ENCODE measurements at regions not wholly inside any gene's neighbourhood (a gene's known extent, or its start where the extent isn't known, plus 50 kb on each side); places are given as distances from the start of the nearest gene placed in this dataset.

GRCh38 chr6:170082531-170083187 lies 208.2 kb downstream of the DLL1 start:
- DNase-seq (ENCODE audit: low spot score) = no peak

DNA sequence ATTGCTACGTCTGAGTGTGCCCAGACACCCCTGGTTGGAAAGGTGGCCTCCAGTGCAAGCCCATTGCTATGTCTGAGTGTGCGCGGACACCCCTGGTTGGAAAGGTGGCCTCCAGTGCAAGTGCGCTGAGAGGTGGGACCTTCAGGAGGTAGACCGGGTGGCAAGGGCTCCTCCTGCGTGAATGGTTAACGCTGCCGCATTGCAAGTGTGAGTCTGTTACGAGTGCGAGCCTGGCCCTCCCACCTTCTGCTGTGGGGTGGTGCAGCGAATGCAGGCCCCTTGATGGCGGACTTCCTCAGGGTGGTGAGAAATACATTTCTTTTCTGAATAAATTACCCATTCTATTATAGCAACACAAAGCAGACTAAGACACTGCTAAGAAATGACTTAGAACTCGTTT lies 208.8 kb downstream of the DLL1 start:
- no peak for DNase-seq (ENCODE audit: low spot score)

GRCh38 chr6:170081556-170081955 lies 209.3 kb downstream of the DLL1 start:
- no peak for DNase-seq (ENCODE audit: low spot score)

DNA sequence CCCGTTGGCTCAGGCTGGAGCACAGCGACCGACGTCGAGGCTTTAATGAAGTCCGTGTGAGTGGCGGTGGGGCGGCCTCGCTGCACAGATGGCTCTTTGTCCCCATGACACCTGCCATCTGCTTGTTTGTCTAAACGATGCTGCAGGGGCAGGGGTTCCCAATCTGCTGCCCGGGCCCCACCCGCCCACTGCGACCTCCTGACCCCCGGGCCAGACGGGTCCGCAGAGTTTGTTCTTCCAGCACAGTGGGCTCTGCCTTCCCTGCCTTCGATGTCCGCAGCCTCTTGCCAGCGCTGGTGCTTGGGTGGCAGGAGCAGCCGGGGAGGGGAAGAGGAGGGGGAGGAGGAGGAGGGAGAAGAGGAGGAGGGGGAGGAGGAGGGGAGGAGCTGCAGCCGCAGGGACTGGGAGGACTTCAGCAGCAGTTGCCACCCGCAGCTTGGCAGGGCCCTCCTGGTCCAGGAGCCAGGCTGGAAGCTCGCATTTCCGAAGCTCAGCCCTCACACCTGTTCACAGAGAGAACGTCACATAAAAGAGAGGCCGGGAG lies 210.0 kb downstream of the DLL1 start:
- DNase-seq (ENCODE audit: low spot score) = no peak

GRCh38 chr6:170080169-170080827 lies 210.6 kb downstream of the DLL1 start:
- no peak for DNase-seq (ENCODE audit: low spot score)

DNA sequence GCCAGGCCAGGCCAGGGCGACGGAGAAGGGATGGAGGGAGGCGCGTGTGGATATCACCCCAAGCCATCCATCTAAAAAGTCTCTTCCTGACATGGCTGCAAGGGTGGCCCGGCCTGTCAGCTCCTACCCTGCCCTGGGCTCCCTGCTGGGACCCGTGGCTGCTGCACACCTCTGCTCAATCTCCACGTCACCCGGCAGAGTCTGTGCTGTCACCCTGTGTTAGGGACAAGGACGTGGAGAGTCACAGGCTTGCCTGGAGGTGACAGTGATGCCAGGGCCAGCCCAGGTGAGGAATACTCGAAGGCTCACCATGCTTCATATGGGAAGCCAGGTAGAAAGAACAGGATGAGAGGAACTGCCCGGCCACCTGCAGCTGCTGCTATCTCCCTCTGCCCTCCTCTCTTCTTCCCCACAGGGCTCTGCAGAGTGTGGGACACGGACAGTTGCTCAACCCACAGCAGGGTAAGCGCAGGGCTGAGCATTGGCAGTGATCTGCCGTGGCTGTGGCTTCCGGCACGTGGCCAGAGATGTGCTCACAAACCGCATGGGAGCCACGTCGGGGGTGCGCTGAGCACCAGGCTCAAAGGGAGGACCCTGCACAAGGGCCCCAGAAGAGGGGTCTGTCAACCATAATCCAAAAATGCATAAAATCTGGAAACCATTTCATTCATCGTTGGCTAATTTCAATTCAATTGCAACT lies 214.3 kb downstream of the DLL1 start:
- DNase-seq (ENCODE audit: low spot score) = no peak

GRCh38 chr6:170075659-170076223 lies 215.1 kb downstream of the DLL1 start:
- DNase-seq (ENCODE audit: low spot score) = no peak

DNA sequence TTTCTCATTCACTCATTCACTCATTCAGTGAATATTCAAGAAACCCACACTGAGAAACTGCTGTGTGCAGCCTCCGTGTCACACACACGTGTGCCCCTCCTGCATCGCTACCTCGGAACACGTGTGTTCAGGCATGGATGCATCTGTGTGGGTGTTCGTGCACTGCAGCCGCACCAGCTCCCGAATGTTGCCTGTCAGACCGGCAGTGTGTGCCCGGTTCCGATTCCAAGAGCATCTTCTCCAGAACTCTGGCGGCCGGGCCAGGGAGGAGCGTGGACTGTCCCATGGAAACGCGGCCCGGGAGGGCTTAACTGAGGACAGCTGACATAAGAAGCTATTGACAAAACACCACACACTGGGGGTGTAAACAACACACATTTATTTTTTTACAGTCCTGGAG lies 216.0 kb downstream of the DLL1 start:
- no peak for DNase-seq (ENCODE audit: low spot score)

DNA sequence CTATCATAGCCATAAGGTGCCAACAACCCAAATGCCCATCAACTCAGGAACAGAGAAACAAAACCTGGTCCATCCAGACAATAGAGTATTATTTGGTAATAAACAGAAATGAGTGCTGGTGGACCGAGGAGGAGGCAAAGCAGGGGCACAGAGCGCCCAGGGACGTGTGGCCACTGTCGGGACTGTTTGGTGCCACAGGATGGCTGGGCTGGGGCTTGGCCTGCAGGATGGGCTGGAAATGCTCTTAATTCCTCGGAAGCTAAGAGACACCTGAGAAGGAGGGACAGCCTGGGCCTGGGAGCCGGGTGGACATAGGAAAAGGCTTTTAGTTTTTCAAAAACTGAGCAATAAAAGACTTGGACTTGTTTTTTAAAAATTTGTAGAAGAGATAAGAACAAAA lies 216.4 kb downstream of the DLL1 start:
- no peak for DNase-seq (ENCODE audit: low spot score)

GRCh38 chr6:170073846-170074245 lies 217.0 kb downstream of the DLL1 start:
- DNase-seq (ENCODE audit: low spot score) = no peak

- no peak for DNase-seq (ENCODE audit: low spot score)
Observed at GRCh38 chr6:170072246-170072645, 218.6 kb downstream of the DLL1 start.

DNA sequence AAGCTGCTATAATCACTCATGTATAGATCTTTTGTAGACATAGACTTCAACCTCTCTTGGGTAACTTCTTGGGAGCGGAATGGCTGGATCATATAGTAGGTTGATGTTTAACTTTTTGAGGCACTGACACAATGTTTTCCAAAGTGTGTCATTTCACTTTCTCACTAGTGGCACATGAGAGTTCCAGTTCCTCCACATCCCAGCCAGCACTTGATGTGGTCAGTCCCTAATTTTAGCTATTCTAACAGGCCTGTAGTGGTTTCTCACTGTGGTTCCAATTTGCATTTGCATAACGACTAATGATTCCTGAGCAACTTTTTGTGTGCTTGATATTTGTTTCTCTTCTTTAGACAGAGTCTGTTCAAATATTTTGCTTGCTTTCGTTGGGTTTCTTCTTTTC lies 221.3 kb downstream of the DLL1 start:
- DNase-seq (ENCODE audit: low spot score) = no peak

- no peak for DNase-seq (ENCODE audit: low spot score)
Observed at GRCh38 chr6:170068496-170068895, 222.4 kb downstream of the DLL1 start.

DNA sequence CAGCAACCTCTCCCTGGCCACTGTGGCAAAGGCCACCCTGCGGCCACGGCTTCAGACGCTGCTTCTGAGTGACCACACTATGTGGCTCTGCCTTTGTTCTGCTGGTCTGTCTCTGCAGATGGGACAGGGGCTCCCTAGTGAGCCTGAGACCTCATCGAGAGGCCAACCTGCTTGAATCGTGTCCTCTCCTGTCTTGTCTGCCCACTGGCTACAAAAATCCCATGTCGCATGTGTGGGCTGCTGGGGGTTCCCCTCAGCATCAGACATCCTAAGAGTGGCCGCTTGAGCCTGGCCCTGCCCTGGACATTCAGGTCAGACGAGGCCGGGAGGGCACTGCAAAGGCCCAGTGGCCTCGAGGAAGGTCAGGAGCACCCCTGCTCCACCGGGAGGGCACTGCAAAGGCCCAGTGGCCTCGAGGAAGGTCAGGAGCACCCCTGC lies 222.9 kb downstream of the DLL1 start:
- DNase-seq (ENCODE audit: low spot score) = no peak

DNA sequence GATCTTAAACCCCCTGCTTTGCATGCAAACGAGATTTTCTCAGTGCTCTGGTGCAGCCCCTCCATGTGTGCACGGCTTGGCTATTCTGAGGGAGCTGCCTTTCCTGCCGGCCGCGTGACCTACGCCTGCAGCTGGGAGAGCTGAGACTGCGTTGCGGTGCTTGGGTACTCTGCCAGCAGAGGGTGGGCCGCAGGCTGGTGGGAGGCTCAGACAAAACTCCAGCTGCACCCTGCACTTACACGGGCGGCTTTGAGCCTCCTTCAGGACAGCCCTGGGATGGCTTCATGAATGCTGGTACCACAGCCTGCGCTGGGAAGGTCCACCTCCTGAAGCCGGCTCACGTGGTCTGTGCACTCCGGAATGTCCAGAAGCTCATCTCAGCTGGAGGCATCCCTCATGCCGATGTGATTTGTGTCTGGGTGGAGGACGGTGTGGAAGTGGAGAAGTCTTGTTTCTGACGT lies 223.7 kb downstream of the DLL1 start:
- DNase-seq (ENCODE audit: low spot score) = no peak

DNA sequence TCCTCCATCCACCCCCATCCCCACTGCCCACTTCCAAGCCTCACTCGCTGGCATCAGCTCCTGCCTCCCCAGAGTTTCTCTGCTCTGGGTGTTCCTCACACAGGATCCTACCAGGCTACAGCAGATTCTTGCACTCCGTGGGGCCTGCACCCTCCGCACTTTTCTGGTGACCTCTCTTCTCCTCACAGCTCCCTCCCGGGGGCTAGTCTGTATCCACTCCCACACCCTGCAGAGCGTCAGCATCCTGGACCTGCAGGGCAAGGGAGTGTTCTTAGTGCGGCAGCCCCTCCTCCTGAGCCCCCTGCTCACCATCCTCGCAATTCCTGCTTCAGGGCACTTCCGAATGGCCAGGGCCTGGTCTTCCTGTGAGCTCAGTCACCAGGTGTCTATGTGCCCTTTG lies 224.2 kb downstream of the DLL1 start:
- DNase-seq (ENCODE audit: low spot score) = no peak

DNA sequence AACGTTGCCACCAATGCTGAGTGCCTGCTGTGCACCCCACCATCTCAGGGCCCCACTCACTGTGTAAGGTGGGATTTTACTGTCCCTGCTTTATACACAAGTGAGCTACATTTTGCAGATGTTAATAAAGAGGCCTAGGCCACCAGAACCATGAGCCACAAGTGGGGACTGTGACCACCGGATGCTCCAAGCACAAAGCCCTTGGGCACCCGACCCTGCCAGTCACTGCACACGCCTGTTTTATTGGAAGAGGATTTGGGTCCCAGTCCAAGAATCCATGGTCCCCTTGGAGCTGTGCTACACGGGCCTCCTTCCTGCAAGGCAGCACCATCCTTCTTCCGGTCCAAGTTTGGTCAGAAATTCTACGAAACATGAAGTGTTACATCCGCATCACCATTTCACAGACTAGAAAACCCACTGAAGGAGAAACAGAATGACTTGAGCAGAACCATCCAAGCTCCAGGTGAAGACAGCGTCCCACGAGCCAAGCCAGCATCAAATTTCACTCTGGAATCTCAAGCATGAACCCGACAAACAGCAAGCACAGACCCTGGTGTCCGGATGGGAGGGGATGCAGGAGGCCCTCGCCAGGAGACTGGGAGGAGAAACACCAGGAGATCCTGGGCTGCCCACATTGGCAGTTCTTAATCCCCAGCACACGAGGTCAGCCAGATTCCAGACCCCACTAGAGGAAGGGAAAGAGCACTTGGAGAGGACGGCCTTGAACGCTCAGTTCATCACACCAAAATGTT lies 226.9 kb downstream of the DLL1 start:
- DNase-seq (ENCODE audit: low spot score) = no peak

DNA sequence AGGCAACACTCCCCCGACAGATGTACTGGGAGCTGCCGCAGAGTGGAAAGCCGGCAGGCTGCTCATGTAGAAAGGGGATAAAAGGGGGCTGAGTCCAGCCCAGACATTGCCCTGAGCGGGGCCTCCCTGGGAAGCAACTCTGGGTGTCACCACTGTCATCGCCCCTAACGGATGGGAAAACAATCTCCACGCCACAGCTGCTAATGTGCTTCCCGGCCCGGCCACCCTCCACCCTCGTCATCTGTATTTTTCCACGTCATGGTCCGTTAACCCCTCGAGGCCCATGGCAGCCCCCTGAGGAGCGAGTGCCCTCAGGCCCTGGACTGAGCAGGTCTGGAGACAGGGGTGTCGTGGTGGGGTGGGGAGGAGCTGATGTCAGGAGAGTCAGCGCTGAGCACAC lies 227.4 kb downstream of the DLL1 start:
- DNase-seq (ENCODE audit: low spot score) = no peak

- no peak for DNase-seq (ENCODE audit: low spot score)
Observed at GRCh38 chr6:170062915-170063241, 228.0 kb downstream of the DLL1 start.

GRCh38 chr6:170062209-170062914 lies 228.5 kb downstream of the DLL1 start:
- DNase-seq (ENCODE audit: low spot score) = no peak

GRCh38 chr6:170058878-170059485 lies 231.9 kb downstream of the DLL1 start:
- DNase-seq (ENCODE audit: low spot score) = no peak
